GM12874 (cell line): ENCODE measurements at regions not wholly inside any gene's neighbourhood (a gene's known extent, or its start where the extent isn't known, plus 50 kb on each side); places are given as distances from the start of the nearest gene placed in this dataset.

ENCODE experiments used
- TF ChIP-seq, protein P1 (sequence below): IDR thresholded peaks from 2 replicates; pipeline ENCODE4 v1.5.1; 2011; ENCODE audit warnings: low read depth, mild to moderate bottlenecking, control low read depth, low read length, moderate library complexity; ENCODE audit not compliant: insufficient read depth

DNA sequence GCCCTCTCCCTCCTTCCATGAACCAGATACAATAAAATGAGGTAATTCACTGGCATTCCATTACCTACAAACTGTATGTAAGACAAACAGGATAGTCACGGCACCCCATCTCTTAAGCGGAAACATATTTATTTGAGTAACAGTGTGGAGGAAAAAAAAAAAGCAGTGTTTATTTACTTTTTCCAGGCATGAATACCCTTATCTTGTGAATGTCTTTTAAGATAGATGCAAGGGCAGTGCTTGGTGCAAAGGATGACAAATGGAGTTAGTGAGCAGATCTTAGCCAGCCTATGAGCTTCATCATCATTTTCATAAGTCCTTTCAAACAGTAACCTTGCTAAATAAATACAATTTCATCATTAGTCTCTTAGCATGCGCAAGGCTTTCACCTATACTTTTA lies 1661.8 kb upstream of the SPRY2 start:
- TF ChIP-seq, protein P1, sequence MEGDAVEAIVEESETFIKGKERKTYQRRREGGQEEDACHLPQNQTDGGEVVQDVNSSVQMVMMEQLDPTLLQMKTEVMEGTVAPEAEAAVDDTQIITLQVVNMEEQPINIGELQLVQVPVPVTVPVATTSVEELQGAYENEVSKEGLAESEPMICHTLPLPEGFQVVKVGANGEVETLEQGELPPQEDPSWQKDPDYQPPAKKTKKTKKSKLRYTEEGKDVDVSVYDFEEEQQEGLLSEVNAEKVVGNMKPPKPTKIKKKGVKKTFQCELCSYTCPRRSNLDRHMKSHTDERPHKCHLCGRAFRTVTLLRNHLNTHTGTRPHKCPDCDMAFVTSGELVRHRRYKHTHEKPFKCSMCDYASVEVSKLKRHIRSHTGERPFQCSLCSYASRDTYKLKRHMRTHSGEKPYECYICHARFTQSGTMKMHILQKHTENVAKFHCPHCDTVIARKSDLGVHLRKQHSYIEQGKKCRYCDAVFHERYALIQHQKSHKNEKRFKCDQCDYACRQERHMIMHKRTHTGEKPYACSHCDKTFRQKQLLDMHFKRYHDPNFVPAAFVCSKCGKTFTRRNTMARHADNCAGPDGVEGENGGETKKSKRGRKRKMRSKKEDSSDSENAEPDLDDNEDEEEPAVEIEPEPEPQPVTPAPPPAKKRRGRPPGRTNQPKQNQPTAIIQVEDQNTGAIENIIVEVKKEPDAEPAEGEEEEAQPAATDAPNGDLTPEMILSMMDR, result no peak

DNA sequence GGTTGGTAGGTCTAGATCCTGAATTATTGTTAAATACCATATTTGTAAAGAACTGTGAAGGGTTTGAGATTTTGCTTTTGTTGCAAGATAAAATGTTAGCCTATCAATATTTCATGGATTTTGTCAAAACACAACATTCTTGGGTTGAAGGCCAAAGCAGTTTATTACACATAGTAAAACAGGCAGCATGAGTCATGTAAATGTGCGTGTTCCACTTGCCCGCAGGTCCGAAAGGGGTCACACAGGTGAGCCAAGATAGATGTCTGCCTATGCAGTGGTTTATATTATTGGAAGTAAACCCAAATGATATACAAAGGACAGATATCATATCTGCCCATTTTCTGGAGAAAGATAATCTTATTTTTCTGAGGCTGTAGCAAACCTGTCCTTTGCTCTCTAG lies 1654.4 kb upstream of the SPRY2 start:
- TF ChIP-seq, protein P1, result no peak

DNA sequence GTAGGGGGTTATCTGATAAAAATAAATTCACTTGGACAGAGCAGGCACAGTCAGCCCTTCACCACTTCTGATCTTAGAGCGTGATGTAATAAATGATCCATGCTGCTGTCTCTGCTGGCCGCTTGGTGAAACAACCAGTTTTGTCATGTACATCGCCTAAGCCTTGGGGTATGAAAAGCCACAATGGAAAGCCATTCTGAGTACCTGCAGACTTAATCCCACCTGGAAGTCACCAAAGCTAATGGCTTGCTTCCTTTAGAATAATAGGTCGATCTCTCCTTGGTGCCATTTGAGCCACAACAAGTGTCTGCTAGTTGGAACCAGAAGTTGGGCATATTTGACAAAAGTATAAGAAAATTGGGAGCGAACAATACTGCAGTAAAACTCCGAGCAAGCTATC lies 1649.7 kb upstream of the SPRY2 start:
- TF ChIP-seq, protein P1, result no peak

DNA sequence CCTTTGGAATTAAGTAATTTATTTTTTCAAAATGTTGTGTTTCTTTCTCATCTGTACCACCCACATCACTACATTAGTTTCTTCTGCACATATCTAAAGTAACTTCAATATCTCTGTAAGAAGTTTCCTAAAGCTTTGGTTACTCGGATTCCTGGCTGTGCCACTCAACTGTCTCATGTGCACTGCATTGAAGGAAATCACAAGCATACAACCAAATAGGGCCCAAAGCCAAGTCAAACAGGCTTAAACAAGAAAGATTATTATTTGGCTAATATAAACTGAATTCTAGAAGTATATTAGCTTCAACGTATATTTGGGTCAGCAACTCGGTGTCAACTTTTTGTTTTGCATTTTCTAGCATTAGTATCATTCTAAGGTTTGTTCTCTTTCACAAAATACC lies 1647.6 kb upstream of the SPRY2 start:
- TF ChIP-seq, protein P1, result no peak

DNA sequence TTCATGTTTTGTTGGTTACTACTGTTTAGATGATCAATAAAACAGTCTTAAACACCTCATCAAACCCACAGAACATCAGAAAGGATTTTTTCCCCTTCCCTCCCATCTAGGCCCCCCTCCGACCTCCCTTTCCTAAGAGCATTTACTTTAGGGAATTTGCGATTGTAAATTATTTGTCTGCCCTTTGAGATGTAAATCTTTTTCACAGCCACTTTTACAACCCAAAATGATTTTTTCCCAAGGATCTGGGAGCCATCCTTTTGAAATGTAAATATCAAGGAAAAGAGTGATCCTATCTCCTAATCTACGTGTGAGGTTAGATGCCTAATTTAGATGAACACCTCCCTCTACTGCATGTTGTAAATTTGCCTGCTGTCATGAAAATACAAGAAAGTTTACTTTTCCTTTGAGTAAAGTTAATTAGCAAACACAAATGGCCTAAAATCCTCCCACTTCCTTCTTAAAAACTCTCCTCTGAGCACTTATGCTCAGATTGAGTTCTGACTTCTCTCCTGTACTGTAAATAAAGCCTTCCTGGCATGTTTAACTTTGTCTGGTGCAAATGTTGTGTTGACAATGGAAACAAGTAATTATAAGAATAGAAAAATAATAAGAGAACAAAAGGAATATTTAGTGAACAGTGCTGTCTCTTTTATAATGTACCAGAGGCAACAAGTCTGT lies 1646.9 kb upstream of the SPRY2 start:
- TF ChIP-seq, protein P1, result no peak

DNA sequence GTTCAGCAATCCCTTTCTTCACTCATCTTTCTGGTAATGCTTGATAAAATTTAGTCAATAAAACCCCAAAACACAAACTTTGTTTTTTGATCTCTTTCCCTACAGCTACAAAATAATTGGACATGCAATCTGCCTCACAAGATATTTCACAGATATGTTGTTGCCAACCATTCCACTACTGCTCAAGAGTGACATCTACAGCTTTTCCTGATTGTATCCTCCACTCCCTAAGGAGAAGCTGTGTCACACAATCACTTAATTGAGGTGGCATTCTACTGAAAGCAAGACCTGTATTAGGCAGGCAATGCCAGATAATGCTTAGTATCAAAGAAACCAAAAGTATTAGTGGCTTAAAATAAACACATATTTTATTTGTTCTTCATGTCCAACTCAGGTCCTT lies 1646.2 kb upstream of the SPRY2 start:
- TF ChIP-seq, protein P1, result no peak

DNA sequence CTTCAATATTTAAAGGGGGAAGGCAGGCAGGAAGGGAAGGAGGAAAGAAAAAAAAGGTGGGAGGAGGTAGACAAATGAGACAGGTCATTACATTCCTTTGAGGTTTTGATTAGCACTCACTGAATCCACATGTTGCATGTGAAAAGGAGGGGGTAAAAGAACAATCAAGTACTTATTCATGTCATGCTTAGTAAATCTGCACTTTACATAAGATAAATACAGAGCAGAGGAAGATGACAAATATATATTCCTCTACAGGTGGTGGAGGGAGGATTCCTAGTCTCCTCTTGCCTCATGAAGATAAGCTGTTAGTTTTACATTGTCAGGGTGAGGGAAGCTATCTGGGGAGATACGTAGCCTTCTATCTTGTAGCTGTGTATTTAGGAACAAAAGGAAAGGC lies 1645.4 kb upstream of the SPRY2 start:
- TF ChIP-seq, protein P1, result no peak
